ENCODE measurements at regions not wholly inside any gene's neighbourhood (a gene's known extent, or its start where the extent isn't known, plus 50 kb on each side); places are given as distances from the start of the nearest gene placed in this dataset. TPM values are rescaled to one million over a fixed set of nuclear protein-coding genes. Genes with fewer than 3 reads are reported as not detected.

DNA sequence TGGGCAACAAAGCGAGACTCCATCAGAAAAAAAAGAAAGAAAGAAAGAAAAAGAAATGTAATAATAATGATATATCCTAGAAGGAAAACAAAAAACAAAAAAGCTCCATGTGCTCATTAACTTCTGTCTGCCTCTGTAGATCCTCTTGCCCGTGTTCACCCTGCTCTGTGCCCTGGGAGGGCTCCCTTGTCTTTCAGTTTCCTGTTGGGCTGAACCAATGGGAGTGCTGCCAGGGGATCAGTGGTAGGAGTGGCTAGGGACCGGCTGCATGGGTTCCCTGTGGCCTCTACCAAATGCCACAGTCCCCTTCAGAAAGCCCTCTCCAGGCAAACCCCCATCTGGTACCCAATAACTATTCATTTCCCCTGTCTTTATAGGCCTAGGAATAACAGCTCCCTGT lies 51.8 kb upstream of the PARD3 start:
- no peak for DNase-seq

Small RNA genes in the stretch of these regions (small RNA-seq; reads per million reads assigned to genes)
- gene RNU6-193P (ENCODE audit: low replicate concordance): not detected
- gene RNU6-847P (ENCODE audit: low replicate concordance): not detected
- gene SS18L2P1 (ENCODE audit: low replicate concordance): not detected

Data from skin of body (tissue), 2 donors.